GM23338 (cell line): ENCODE measurements at regions not wholly inside any gene's neighbourhood (a gene's known extent, or its start where the extent isn't known, plus 50 kb on each side); places are given as distances from the start of the nearest gene placed in this dataset.
"Not testable (repeated sequence)": the region's sequence is repeated elsewhere in the genome, so short reads cannot be mapped to it uniquely, and the experiment has no call there.

Source experiments
- TF ChIP-seq, protein P1 (sequence below), 2 experiments: fragments of 200-600 bp in 1 of 2; sonication (generic) in 1 of 2; conservative IDR thresholded peaks; 2 replicates each; pipeline versions ENCODE4 v1.5.1 to v1.6.1; 2016 to 2017; ENCODE audit warnings: antibody characterized with exemption in 2 of 2, low read depth in 2 of 2, mild to moderate bottlenecking in 2 of 2, moderate library complexity in 1 of 2
- TF ChIP-seq, protein P2 (sequence below): IDR thresholded peaks from one replicate; pipeline ENCODE4 v1.6.1; 2018; ENCODE audit warnings: antibody characterized with exemption; ENCODE audit not compliant: unreplicated experiment

DNA sequence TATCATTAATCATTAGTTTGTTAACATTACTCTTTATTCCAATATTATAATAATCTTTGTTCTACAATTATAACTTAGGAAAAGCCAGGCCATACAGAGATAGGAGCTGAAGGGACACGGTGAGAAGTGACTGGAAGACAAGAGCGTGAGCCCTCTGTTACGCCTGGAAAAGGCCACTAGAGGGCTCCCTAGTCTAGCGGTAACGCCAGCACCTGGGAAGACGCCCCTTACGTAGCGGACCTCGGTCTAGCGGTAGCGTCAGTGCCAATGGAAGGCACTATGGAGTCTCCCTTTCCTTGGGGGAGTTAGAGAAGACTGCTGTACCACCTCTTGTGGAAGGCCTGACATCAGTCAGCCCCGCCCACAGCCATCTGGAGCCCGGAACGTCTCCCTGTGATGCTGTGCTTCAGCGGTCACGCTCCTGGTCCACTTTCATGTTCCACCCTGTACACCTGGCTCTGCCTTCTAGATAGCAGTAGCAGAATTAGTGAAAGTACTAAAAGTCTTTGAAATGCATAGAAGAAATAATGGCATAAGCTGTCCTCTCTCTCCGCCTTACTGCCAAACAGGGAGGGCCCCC lies 55.6 kb upstream of the MTLN start:
- TF ChIP-seq, protein P1, sequence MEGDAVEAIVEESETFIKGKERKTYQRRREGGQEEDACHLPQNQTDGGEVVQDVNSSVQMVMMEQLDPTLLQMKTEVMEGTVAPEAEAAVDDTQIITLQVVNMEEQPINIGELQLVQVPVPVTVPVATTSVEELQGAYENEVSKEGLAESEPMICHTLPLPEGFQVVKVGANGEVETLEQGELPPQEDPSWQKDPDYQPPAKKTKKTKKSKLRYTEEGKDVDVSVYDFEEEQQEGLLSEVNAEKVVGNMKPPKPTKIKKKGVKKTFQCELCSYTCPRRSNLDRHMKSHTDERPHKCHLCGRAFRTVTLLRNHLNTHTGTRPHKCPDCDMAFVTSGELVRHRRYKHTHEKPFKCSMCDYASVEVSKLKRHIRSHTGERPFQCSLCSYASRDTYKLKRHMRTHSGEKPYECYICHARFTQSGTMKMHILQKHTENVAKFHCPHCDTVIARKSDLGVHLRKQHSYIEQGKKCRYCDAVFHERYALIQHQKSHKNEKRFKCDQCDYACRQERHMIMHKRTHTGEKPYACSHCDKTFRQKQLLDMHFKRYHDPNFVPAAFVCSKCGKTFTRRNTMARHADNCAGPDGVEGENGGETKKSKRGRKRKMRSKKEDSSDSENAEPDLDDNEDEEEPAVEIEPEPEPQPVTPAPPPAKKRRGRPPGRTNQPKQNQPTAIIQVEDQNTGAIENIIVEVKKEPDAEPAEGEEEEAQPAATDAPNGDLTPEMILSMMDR (conservative IDR thresholded peaks at IDR 0.05; ENCODE audit: low read depth in 2 of 2): not testable (repeated sequence)
- TF ChIP-seq, protein P2, sequence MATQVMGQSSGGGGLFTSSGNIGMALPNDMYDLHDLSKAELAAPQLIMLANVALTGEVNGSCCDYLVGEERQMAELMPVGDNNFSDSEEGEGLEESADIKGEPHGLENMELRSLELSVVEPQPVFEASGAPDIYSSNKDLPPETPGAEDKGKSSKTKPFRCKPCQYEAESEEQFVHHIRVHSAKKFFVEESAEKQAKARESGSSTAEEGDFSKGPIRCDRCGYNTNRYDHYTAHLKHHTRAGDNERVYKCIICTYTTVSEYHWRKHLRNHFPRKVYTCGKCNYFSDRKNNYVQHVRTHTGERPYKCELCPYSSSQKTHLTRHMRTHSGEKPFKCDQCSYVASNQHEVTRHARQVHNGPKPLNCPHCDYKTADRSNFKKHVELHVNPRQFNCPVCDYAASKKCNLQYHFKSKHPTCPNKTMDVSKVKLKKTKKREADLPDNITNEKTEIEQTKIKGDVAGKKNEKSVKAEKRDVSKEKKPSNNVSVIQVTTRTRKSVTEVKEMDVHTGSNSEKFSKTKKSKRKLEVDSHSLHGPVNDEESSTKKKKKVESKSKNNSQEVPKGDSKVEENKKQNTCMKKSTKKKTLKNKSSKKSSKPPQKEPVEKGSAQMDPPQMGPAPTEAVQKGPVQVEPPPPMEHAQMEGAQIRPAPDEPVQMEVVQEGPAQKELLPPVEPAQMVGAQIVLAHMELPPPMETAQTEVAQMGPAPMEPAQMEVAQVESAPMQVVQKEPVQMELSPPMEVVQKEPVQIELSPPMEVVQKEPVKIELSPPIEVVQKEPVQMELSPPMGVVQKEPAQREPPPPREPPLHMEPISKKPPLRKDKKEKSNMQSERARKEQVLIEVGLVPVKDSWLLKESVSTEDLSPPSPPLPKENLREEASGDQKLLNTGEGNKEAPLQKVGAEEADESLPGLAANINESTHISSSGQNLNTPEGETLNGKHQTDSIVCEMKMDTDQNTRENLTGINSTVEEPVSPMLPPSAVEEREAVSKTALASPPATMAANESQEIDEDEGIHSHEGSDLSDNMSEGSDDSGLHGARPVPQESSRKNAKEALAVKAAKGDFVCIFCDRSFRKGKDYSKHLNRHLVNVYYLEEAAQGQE: not testable (repeated sequence)
